HEK293 (cell line): ENCODE measurements at regions not wholly inside any gene's neighbourhood (a gene's known extent, or its start where the extent isn't known, plus 50 kb on each side); places are given as distances from the start of the nearest gene placed in this dataset.

Experiments
- CTCF ChIA-PET: fragments of 350-600 bp; formaldehyde crosslinking; extraction: SDS; loops from one replicate; lab custom pipeline; 2021; ENCODE audit warnings: antibody characterized with exemption; lab: Yijun Ruan, JAX
- POLR2A ChIA-PET: fragments of 300-600 bp; formaldehyde crosslinking; extraction: SDS; loops from one replicate; lab custom pipeline; 2020; ENCODE audit warnings: antibody characterized with exemption, inconsistent platforms; lab: Yijun Ruan, JAX
- H3K27ac ChIP-seq: fragments of 200-500 bp; sonication (Bioruptor generic); 2 replicates; pipeline ENCODE4 v1.5.1; 2014; ENCODE audit warnings: low read depth, low read length, control low read depth, inconsistent platforms; ENCODE audit errors: extremely low read depth
- H3K36me3 ChIP-seq, 2 experiments: fragments of 200-500 bp in 1 of 2; sonication (Bioruptor generic) in 1 of 2; 1 replicate in 1 of 2; 2 replicates in 1 of 2; pipeline ENCODE4 v1.5.1; 2014 to 2017; ENCODE audit warnings: inconsistent platforms in 2 of 2, low read length in 2 of 2; ENCODE audit not compliant: control insufficient read depth in 2 of 2, insufficient read depth in 1 of 2
- H3K4me1 ChIP-seq: fragments of 200-500 bp; sonication (Bioruptor generic); 2 replicates; pipeline ENCODE4 v1.5.1; 2014; ENCODE audit warnings: mild to moderate bottlenecking, low read length, inconsistent platforms; ENCODE audit not compliant: control insufficient read depth, insufficient read depth
- H3K4me3 ChIP-seq: 2 replicates; pipeline ENCODE4 v1.5.1; 2011; ENCODE audit warnings: low read depth, mild to moderate bottlenecking, control low read depth, low read length, moderate library complexity
- H3K9me3 ChIP-seq: fragments of 200-500 bp; sonication (Bioruptor generic); 2 replicates; pipeline ENCODE4 v1.5.1; 2014; ENCODE audit warnings: low read depth, low read length, inconsistent platforms; ENCODE audit not compliant: control insufficient read depth, insufficient read depth
- AEBP2 ChIP-seq: fragments of 450-650 bp; formaldehyde crosslinking; IDR thresholded peaks from 2 replicates; pipeline ENCODE4 v1.5.1; 2016; ENCODE audit warnings: missing biosample characterization, missing genetic modification characterization, borderline replicate concordance
- CTCF ChIP-seq: fragments of 450-650 bp; formaldehyde crosslinking; IDR thresholded peaks from 2 replicates; pipeline ENCODE4 v1.5.1; 2016; ENCODE audit warnings: missing biosample characterization, missing genetic modification characterization
- GFI1B ChIP-seq: fragments of 450-650 bp; formaldehyde crosslinking; IDR thresholded peaks from 2 replicates; pipeline ENCODE4 v1.5.1; 2016; ENCODE audit warnings: missing biosample characterization, missing genetic modification characterization
- GLI4 ChIP-seq: fragments of 450-650 bp; formaldehyde crosslinking; IDR thresholded peaks from 2 replicates; pipeline ENCODE4 v1.5.1; 2016; ENCODE audit warnings: missing biosample characterization, missing genetic modification characterization
- HOXA7 ChIP-seq: sonication (generic); formaldehyde crosslinking; IDR thresholded peaks from 2 replicates; pipeline ENCODE4 v1.8.1; 2022; ENCODE audit warnings: missing genetic modification reagents, borderline replicate concordance
- PATZ1 ChIP-seq: fragments of 450-650 bp; formaldehyde crosslinking; IDR thresholded peaks from 2 replicates; pipeline ENCODE4 v1.5.1; 2016; ENCODE audit warnings: missing biosample characterization, missing genetic modification characterization
- PRDM1 ChIP-seq: fragments of 450-650 bp; formaldehyde crosslinking; IDR thresholded peaks from 2 replicates; pipeline ENCODE4; 2016; ENCODE audit warnings: missing biosample characterization, missing genetic modification characterization
- PRDM4 ChIP-seq: fragments of 450-650 bp; formaldehyde crosslinking; IDR thresholded peaks from 2 replicates; pipeline ENCODE4 v1.5.1; 2017; ENCODE audit warnings: missing biosample characterization, missing genetic modification characterization
- REPIN1 ChIP-seq: fragments of 450-650 bp; formaldehyde crosslinking; IDR thresholded peaks from 2 replicates; pipeline ENCODE4 v1.5.1; 2017; ENCODE audit warnings: missing biosample characterization, missing genetic modification characterization, low read depth
- ZBTB44 ChIP-seq: fragments of 450-650 bp; IDR thresholded peaks from 2 replicates; pipeline ENCODE4 v1.5.1; 2018; ENCODE audit warnings: missing biosample characterization, mild to moderate bottlenecking, missing genetic modification characterization
- ZEB2 ChIP-seq: fragments of 450-650 bp; formaldehyde crosslinking; IDR thresholded peaks from 2 replicates; pipeline ENCODE4 v1.5.1; 2016; ENCODE audit warnings: missing biosample characterization, missing genetic modification characterization
- ZNF140 ChIP-seq: fragments of 450-650 bp; formaldehyde crosslinking; IDR thresholded peaks from 2 replicates; pipeline ENCODE4 v1.5.1; 2016; ENCODE audit warnings: missing biosample characterization, missing genetic modification characterization
- ZNF211 ChIP-seq: fragments of 450-650 bp; formaldehyde crosslinking; IDR thresholded peaks from 2 replicates; pipeline ENCODE4 v1.5.1; 2016; ENCODE audit warnings: low read depth, missing biosample characterization, missing genetic modification characterization
- ZNF350 ChIP-seq: fragments of 450-650 bp; formaldehyde crosslinking; IDR thresholded peaks from 2 replicates; pipeline ENCODE4 v1.5.0; 2017; ENCODE audit warnings: missing biosample characterization, mild to moderate bottlenecking, missing genetic modification characterization
- ZNF391 ChIP-seq: fragments of 450-650 bp; formaldehyde crosslinking; IDR thresholded peaks from 2 replicates; pipeline ENCODE4 v1.5.1; 2016; ENCODE audit warnings: low read depth, missing biosample characterization, missing genetic modification characterization, borderline replicate concordance
- ZNF645 ChIP-seq: fragments of 450-650 bp; formaldehyde crosslinking; IDR thresholded peaks from 2 replicates; pipeline ENCODE4; 2016; ENCODE audit warnings: missing biosample characterization, missing genetic modification characterization
- ZNF654 ChIP-seq: fragments of 450-650 bp; formaldehyde crosslinking; IDR thresholded peaks from 2 replicates; pipeline ENCODE4 v1.5.1; 2016; ENCODE audit warnings: low read depth, missing biosample characterization, missing genetic modification characterization

GRCh38 chr5:2217219-2217618 lies 334.5 kb upstream of the IRX4 start:
- CTCF ChIA-PET = no interaction called here
- no peaks in the 10 kb centered on the region for H3K36me3 ChIP-seq

More at GRCh38 chr5:2217219-2217618, 334.5 kb upstream of the IRX4 start:
- Histone ChIP-seq H3K4me1 (no peaks in the 10 kb centered on the region), H3K4me3 (no peak overlapping the region), H3K9me3 (no peaks in the 10 kb centered on the region), H3K27ac (no peak overlapping the region)
- POLR2A ChIA-PET = no interaction called here
- no peak for TF ChIP-seq ZNF391 (tag by site-specific recombination)
- TF ChIP-seq ZBTB44 (tag by site-specific recombination) = no peak
- TF ChIP-seq GLI4 = no peak
- TF ChIP-seq ZEB2 (tag by site-specific recombination) = no peak
- TF ChIP-seq AEBP2 (tag by site-specific recombination) = no peak
- TF ChIP-seq REPIN1 (tag by site-specific recombination) = no peak
- TF ChIP-seq PATZ1 (tag by site-specific recombination) = no peak
- TF ChIP-seq PRDM1 = no peak
- no peak for TF ChIP-seq ZNF645 (tag by site-specific recombination)
- TF ChIP-seq GFI1B (tag by site-specific recombination) = no peak
- no peak for TF ChIP-seq ZNF350
- TF ChIP-seq CTCF (tag by site-specific recombination) = no peak
- TF ChIP-seq PRDM4 (tag by site-specific recombination) = no peak
- TF ChIP-seq ZNF654 = no peak
- no peak for TF ChIP-seq HOXA7 (CRISPR knock-in tag)
- no peak for TF ChIP-seq ZNF140 (tag by site-specific recombination)
- TF ChIP-seq ZNF211 = no peak
